Immature natural killer cell (primary cell): ENCODE measurements at regions not wholly inside any gene's neighbourhood (a gene's known extent, or its start where the extent isn't known, plus 50 kb on each side); places are given as distances from the start of the nearest gene placed in this dataset.

Experiments used
- DNase-seq, 3 donors: peaks; one replicate each; pipeline ENCODE4 v3.0.0; 2022; ENCODE audit warnings: mixed read lengths in 1 of 3
- H3K27ac Mint-ChIP-seq, 6 donors: one replicate each; pipeline ENCODE4 v1.8.0; 2020; ENCODE audit warnings: mixed read lengths in 6 of 6, mild to moderate bottlenecking in 5 of 6, inconsistent platforms in 4 of 6, moderate library complexity in 3 of 6
- H3K27me3 Mint-ChIP-seq, 3 donors: one replicate each; pipeline ENCODE4 v1.8.0; 2020 to 2021; ENCODE audit warnings: low read depth in 3 of 3, mild to moderate bottlenecking in 3 of 3, mixed read lengths in 3 of 3, moderate library complexity in 3 of 3, inconsistent platforms in 1 of 3
- H3K36me3 Mint-ChIP-seq, 3 donors: one replicate each; pipeline ENCODE4 v1.8.0; 2020; ENCODE audit warnings: mixed read lengths in 3 of 3, inconsistent platforms in 2 of 3, mild to moderate bottlenecking in 2 of 3
- H3K4me1 Mint-ChIP-seq, 2 donors: one replicate each; pipeline ENCODE4 v1.8.0; 2020; ENCODE audit warnings: inconsistent platforms in 2 of 2, mild to moderate bottlenecking in 2 of 2, mixed read lengths in 2 of 2, moderate library complexity in 1 of 2
- H3K4me3 Mint-ChIP-seq, 5 donors: one replicate each; pipeline ENCODE4 v1.8.0; 2020; ENCODE audit warnings: mild to moderate bottlenecking in 5 of 5, mixed read lengths in 5 of 5, inconsistent platforms in 3 of 5, moderate library complexity in 3 of 5
- H3K9me3 Mint-ChIP-seq, 6 donors: one replicate each; pipeline ENCODE4 v1.8.0; 2020; ENCODE audit warnings: mild to moderate bottlenecking in 6 of 6, mixed read lengths in 6 of 6, inconsistent platforms in 4 of 6, moderate library complexity in 3 of 6

DNA sequence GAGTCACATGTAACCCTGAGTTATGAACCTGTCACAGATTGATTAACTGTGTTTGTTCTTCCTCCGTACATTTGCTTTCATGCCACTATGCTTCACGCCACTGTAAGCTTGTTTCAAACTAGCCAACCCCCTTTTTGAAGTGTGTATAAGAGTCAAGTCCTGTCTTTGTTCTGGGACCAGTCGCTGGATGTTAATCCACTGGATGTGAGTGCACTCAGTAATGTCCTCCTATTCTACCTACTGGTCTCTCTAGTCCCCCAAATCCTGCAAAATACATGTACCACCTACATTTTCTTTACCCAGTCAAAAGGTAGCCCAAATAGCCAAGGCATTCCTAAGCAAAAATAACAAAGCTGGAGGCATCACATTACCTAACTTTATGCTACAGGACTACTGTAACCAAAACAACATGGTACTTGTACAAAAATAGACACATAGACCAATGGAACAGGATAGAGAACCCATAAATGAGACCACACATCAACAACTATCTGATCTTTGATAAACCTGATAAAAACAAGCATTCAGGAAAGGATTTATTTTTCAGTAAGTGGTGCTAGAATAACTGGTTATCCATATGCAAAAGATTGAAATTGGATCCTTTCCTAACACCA lies 1139.1 kb upstream of the SEMA6A start:
- Mint-ChIP-seq H3K36me3 (no peaks in the 10 kb centered on the region), H3K9me3 (peaks cover 20 to 77% (median 38%) of the 10 kb centered on the region in 6 donors), H3K4me1 (no peaks in the 10 kb centered on the region), H3K4me3 (no peak overlapping the region), H3K27me3 (peaks cover 0 to 2% (median 0%) of the 10 kb centered on the region in 3 donors), H3K27ac (no peak overlapping the region)
- no peak for DNase-seq

DNA sequence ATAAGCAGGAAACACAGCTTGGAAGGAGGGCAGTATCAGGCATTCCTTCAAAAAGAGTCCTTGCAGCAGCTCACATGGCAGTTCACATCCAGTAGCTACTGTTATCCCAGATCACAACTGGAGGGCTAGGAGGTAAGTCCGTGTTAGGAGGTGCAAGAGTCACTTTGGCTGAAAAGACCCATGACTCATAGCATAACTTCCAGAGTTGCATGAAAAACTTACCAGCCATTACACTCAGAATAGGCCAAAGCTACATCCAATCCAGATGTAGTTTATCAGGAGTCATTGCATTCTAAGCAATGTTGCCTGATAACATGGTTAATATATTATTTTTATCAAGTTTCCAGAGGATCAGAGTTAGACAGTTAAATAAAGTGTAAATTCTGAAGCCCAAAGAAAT lies 1126.4 kb upstream of the SEMA6A start:
- DNase-seq: no peak
- Mint-ChIP-seq H3K27me3 (peaks cover 0 to 2% (median 0%) of the 10 kb centered on the region in 3 donors), H3K9me3 (peaks cover 7 to 34% (median 25%) of the 10 kb centered on the region in 6 donors), H3K36me3 (no peaks in the 10 kb centered on the region), H3K4me1 (no peaks in the 10 kb centered on the region), H3K4me3 (no peak overlapping the region), H3K27ac (no peak overlapping the region)

- H3K4me1 Mint-ChIP-seq: no peaks in the 10 kb centered on the region
- no peaks in the 10 kb centered on the region for H3K36me3 Mint-ChIP-seq
- H3K27ac Mint-ChIP-seq: no peak overlapping the region
- peaks cover 0 to 33% (median 16%) of the 10 kb centered on the region in 6 donors for H3K9me3 Mint-ChIP-seq
- DNase-seq: no peak
- no peaks in the 10 kb centered on the region for H3K27me3 Mint-ChIP-seq
- no peak overlapping the region for H3K4me3 Mint-ChIP-seq
Observed at GRCh38 chr5:117692606-117693005, 1118.0 kb upstream of the SEMA6A start.

DNA sequence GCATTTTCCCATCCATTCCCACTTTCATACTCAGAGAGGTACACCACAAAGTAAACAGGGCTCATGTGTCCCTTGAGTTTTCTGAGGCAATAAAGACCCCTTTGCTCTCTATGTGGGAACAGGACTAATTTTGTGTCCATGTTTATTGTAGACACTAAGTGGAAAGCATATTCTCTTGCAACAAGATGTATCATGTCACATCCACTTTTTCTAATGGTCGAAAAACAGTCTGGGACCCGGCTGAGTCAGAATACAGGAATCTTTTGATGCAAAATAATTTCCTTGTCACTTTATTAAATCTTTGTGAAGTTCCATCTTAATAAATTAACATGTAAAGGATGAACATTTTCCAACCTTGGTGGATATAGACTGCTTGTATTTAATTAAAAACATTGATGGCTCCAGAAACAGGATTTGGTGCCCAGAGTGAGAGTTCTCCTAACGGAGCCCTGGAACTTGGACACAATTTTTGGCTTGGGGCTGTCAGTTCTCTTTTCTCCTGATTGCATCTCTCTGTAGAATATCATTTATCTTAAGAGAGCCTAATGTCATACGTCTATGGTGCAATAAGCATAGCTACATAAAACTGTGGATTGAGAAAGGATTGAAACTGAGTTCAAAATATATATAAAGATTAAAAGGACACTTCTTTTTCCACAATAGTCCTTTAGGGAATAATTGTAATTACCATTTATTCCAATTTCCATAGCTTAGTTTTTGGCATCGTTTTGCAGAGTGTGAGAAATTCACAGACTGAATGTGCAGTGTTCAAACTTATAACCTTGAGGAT lies 1116.7 kb upstream of the SEMA6A start:
- no peak for DNase-seq
- H3K27ac Mint-ChIP-seq: no peak overlapping the region
- H3K9me3 Mint-ChIP-seq: peaks cover 0 to 30% (median 17%) of the 10 kb centered on the region in 6 donors
- H3K27me3 Mint-ChIP-seq: no peaks in the 10 kb centered on the region
- H3K36me3 Mint-ChIP-seq: no peaks in the 10 kb centered on the region
- H3K4me1 Mint-ChIP-seq: no peaks in the 10 kb centered on the region
- H3K4me3 Mint-ChIP-seq: no peak overlapping the region

GRCh38 chr5:117690612-117691011 lies 1116.0 kb upstream of the SEMA6A start:
- Mint-ChIP-seq H3K27ac (no peak overlapping the region), H3K36me3 (no peaks in the 10 kb centered on the region), H3K4me1 (no peaks in the 10 kb centered on the region), H3K9me3 (peaks cover 0 to 30% (median 14%) of the 10 kb centered on the region in 6 donors), H3K27me3 (peaks cover 0 to 2% (median 0%) of the 10 kb centered on the region in 3 donors), H3K4me3 (no peak overlapping the region)
- DNase-seq: no peak

DNA sequence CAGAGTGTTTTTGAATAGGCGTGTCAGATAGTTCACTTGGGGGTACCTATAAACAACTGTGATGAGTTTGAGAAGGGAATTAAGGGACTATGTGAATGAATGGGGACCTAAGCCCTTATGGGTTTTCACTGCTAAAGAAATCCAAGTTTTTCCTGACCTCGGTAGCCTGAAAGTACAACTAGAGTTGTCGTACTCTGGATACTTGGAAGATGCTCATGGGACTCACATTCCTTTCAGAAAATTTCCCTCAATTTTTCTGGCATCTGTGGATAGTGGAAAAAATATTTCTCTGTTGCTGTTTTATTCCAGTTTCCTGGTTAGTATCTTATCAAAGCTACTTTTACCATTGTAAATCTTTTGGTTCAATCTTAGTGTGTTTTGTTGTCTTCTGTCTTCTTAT lies 1112.3 kb upstream of the SEMA6A start:
- no peak for DNase-seq
- H3K4me1 Mint-ChIP-seq: no peaks in the 10 kb centered on the region
- peaks cover 0 to 30% (median 14%) of the 10 kb centered on the region in 6 donors for H3K9me3 Mint-ChIP-seq
- H3K4me3 Mint-ChIP-seq: no peak overlapping the region
- H3K36me3 Mint-ChIP-seq: no peaks in the 10 kb centered on the region
- H3K27me3 Mint-ChIP-seq: peaks cover 0 to 2% (median 0%) of the 10 kb centered on the region in 3 donors
- no peak overlapping the region for H3K27ac Mint-ChIP-seq

- H3K4me1 Mint-ChIP-seq: no peaks in the 10 kb centered on the region
- no peak for DNase-seq
- peaks cover 0 to 46% (median 15%) of the 10 kb centered on the region in 6 donors for H3K9me3 Mint-ChIP-seq
- no peak overlapping the region for H3K4me3 Mint-ChIP-seq
- H3K27me3 Mint-ChIP-seq: peaks cover 0 to 2% (median 0%) of the 10 kb centered on the region in 3 donors
- H3K36me3 Mint-ChIP-seq: no peaks in the 10 kb centered on the region
- H3K27ac Mint-ChIP-seq: no peak overlapping the region
Observed at GRCh38 chr5:117682416-117682815, 1107.8 kb upstream of the SEMA6A start.

DNA sequence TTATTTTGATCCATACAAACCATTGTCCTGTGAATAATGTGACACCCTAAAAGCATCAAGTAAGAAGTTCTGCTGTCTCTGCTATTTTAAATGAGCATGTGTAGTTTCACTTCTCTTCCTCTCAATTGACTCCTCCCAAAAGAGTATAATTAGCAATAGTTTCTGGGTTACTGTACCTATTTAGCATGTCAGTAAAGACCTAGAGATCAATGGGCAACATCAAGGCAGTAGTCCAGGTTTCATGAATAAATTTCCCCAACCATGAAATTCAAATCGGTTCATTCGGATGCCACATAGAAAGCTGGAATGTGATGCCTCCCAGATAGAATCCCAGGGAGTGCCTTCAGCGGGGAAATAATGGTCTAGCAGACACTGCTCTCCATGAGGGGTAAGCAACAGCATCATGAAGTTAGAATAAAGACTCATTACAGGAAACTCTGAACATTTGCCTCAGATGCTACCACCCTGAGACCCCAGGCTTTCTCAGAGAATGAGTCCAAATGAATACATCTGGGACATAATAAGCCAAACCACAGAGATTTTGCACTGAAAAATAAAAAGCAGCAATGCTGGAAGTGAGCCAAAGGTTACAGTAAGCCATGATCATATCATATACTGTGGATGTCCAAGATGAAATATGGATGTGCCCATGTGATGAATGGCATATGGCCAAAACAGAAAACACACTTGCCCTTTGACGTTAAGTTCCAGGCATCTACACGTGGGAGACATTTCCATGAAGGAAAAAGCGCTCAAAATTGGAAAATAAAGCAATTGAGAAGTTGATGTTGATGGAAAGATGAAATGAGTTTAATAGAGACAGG lies 1107.0 kb upstream of the SEMA6A start:
- H3K4me1 Mint-ChIP-seq: no peaks in the 10 kb centered on the region
- H3K36me3 Mint-ChIP-seq: no peaks in the 10 kb centered on the region
- H3K4me3 Mint-ChIP-seq: no peak overlapping the region
- DNase-seq: no peak
- H3K27ac Mint-ChIP-seq: no peak overlapping the region
- H3K9me3 Mint-ChIP-seq: peaks cover 0 to 40% (median 15%) of the 10 kb centered on the region in 6 donors
- peaks cover 0 to 2% (median 0%) of the 10 kb centered on the region in 3 donors for H3K27me3 Mint-ChIP-seq

DNA sequence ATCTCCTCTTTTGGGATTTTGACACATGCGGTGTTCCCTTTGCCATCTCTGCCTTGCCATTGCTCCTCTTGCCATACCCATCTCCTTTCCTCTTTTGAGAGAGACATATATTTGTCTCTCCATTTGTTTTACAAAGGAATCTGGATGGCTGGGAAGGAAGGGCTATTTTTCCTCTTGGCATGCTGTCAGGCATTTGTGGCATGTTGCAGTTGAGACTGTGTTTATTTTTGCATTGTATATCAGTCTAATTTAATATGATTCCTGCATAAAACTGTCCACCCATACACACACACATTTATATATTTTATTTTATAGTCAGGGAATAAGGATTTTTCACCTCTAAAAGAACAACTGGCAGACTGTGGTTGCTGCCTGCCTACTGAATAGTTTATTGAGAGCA lies 1105.8 kb upstream of the SEMA6A start:
- H3K27ac Mint-ChIP-seq: no peak overlapping the region
- no peak for DNase-seq
- H3K27me3 Mint-ChIP-seq: no peaks in the 10 kb centered on the region
- no peaks in the 10 kb centered on the region for H3K4me1 Mint-ChIP-seq
- no peak overlapping the region for H3K4me3 Mint-ChIP-seq
- no peaks in the 10 kb centered on the region for H3K36me3 Mint-ChIP-seq
- peaks cover 0 to 43% (median 16%) of the 10 kb centered on the region in 6 donors for H3K9me3 Mint-ChIP-seq

GRCh38 chr5:117679046-117679445 lies 1104.4 kb upstream of the SEMA6A start:
- Mint-ChIP-seq H3K9me3 (peaks cover 0 to 47% (median 14%) of the 10 kb centered on the region in 6 donors), H3K27ac (no peak overlapping the region), H3K4me1 (no peaks in the 10 kb centered on the region), H3K36me3 (no peaks in the 10 kb centered on the region), H3K4me3 (no peak overlapping the region), H3K27me3 (no peaks in the 10 kb centered on the region)
- DNase-seq: no peak

- Mint-ChIP-seq H3K9me3 (peaks cover 1 to 41% (median 12%) of the 10 kb centered on the region in 6 donors), H3K27me3 (no peaks in the 10 kb centered on the region), H3K4me3 (no peak overlapping the region), H3K36me3 (no peaks in the 10 kb centered on the region), H3K27ac (no peak overlapping the region), H3K4me1 (no peaks in the 10 kb centered on the region)
- DNase-seq: no peak
Observed at GRCh38 chr5:117675646-117676045, 1101.0 kb upstream of the SEMA6A start.

- H3K4me1 Mint-ChIP-seq: no peaks in the 10 kb centered on the region
- no peak overlapping the region for H3K27ac Mint-ChIP-seq
- no peak for DNase-seq
- H3K9me3 Mint-ChIP-seq: peaks cover 1 to 39% (median 15%) of the 10 kb centered on the region in 6 donors
- no peaks in the 10 kb centered on the region for H3K36me3 Mint-ChIP-seq
- peaks cover 0 to 2% (median 0%) of the 10 kb centered on the region in 3 donors for H3K27me3 Mint-ChIP-seq
- no peak overlapping the region for H3K4me3 Mint-ChIP-seq
Observed at GRCh38 chr5:117671551-117671950, 1096.9 kb upstream of the SEMA6A start.

GRCh38 chr5:117667105-117667504 lies 1092.5 kb upstream of the SEMA6A start:
- Mint-ChIP-seq H3K27ac (no peak overlapping the region), H3K4me1 (no peaks in the 10 kb centered on the region)

DNA sequence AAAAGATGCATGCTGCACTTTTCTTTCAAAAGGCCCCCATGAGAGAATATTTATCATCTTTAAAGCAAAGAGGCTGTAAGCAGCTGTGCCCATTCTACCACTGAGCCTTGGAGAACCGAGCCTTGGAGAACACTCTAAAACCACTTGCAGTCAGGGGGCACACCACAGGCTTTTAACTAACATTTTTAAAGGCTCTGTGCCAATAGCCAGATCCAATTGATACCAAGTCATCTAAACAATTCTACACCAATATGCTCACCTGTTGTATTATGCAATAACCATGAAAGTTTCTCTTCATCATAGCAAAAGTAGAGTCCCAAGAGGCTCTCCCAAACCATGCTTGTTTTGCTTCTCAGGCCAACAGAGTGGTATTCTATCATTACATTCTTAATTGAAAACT lies 1090.5 kb upstream of the SEMA6A start:
- peaks cover 0 to 2% (median 0%) of the 10 kb centered on the region in 3 donors for H3K27me3 Mint-ChIP-seq
- H3K36me3 Mint-ChIP-seq: peaks cover 0 to 3% (median 0%) of the 10 kb centered on the region in 3 donors
- DNase-seq: no peak

More at GRCh38 chr5:117667105-117667504, 1092.5 kb upstream of the SEMA6A start:
- Mint-ChIP-seq H3K9me3 (peaks cover 8 to 44% (median 25%) of the 10 kb centered on the region in 6 donors), H3K36me3 (no peaks in the 10 kb centered on the region), H3K4me3 (no peak overlapping the region), H3K27me3 (peaks cover 0 to 2% (median 0%) of the 10 kb centered on the region in 3 donors)
- DNase-seq: no peak

More for the DNA sequence above, 1090.5 kb upstream of the SEMA6A start:
- peaks cover 8 to 38% (median 24%) of the 10 kb centered on the region in 6 donors for H3K9me3 Mint-ChIP-seq
- no peaks in the 10 kb centered on the region for H3K4me1 Mint-ChIP-seq
- H3K4me3 Mint-ChIP-seq: no peak overlapping the region
- no peak overlapping the region for H3K27ac Mint-ChIP-seq
